ENCODE measurements at regions not wholly inside any gene's neighbourhood (a gene's known extent, or its start where the extent isn't known, plus 50 kb on each side); places are given as distances from the start of the nearest gene placed in this dataset.

GRCh38 chr16:65984296-65984695, 382.2 kb upstream of the CDH5 start:
- no peak for TF ChIP-seq CTCF (conservative IDR thresholded peaks at IDR 0.05; ENCODE audit: low read depth, low read length)
- H3K9ac ChIP-seq = no peak overlapping the region
- no peaks in the 10 kb centered on the region for H3K36me3 ChIP-seq (ENCODE audit: insufficient read depth)
- H3K27ac ChIP-seq = no peak overlapping the region
- H4K20me1 ChIP-seq (ENCODE audit: insufficient read depth) = no peaks in the 10 kb centered on the region
- no peaks in the 10 kb centered on the region for H3K79me2 ChIP-seq (ENCODE audit: insufficient read depth, low read depth)
- no peaks in the 10 kb centered on the region for H3K27me3 ChIP-seq (ENCODE audit: insufficient read depth, low read depth)
- H3K4me3 ChIP-seq (IDR thresholded peaks at IDR 0.05; ENCODE audit: insufficient read depth, low read depth, low read length) = no peak overlapping the region
- no peak overlapping the region for H2AFZ ChIP-seq (ENCODE audit: low read depth)
- no peaks in the 10 kb centered on the region for H3K4me1 ChIP-seq (ENCODE audit: low read depth, poor library complexity, severe bottlenecking)
- no peak overlapping the region for H3K4me2 ChIP-seq

GRCh38 chr16:65981057-65981456, 385.4 kb upstream of the CDH5 start:
- no peak for TF ChIP-seq CTCF (conservative IDR thresholded peaks at IDR 0.05; ENCODE audit: low read depth, low read length)
- Histone ChIP-seq H3K79me2 (ENCODE audit: insufficient read depth, low read depth) (no peaks in the 10 kb centered on the region), H3K27me3 (ENCODE audit: insufficient read depth, low read depth) (no peaks in the 10 kb centered on the region), H3K4me3 (IDR thresholded peaks at IDR 0.05; ENCODE audit: insufficient read depth, low read depth, low read length) (no peak overlapping the region), H4K20me1 (ENCODE audit: insufficient read depth) (no peaks in the 10 kb centered on the region), H3K4me1 (ENCODE audit: low read depth, poor library complexity, severe bottlenecking) (no peaks in the 10 kb centered on the region), H2AFZ (ENCODE audit: low read depth) (no peak overlapping the region), H3K9ac (no peak overlapping the region), H3K4me2 (no peak overlapping the region), H3K36me3 (ENCODE audit: insufficient read depth) (no peaks in the 10 kb centered on the region), H3K27ac (no peak overlapping the region)

GRCh38 chr16:65975049-65975708, 391.3 kb upstream of the CDH5 start:
- no peak overlapping the region for H3K27ac ChIP-seq
- no peaks in the 10 kb centered on the region for H3K27me3 ChIP-seq (ENCODE audit: insufficient read depth, low read depth)
- no peak overlapping the region for H3K4me2 ChIP-seq
- no peaks in the 10 kb centered on the region for H3K4me1 ChIP-seq (ENCODE audit: low read depth, poor library complexity, severe bottlenecking)
- no peak overlapping the region for H2AFZ ChIP-seq (ENCODE audit: low read depth)
- H3K36me3 ChIP-seq (ENCODE audit: insufficient read depth) = no peaks in the 10 kb centered on the region
- H3K4me3 ChIP-seq (IDR thresholded peaks at IDR 0.05; ENCODE audit: insufficient read depth, low read depth, low read length) = no peak overlapping the region
- H3K79me2 ChIP-seq (ENCODE audit: insufficient read depth, low read depth) = no peaks in the 10 kb centered on the region
- H3K9ac ChIP-seq = no peak overlapping the region
- no peaks in the 10 kb centered on the region for H4K20me1 ChIP-seq (ENCODE audit: insufficient read depth)
- no peak for TF ChIP-seq CTCF (conservative IDR thresholded peaks at IDR 0.05; ENCODE audit: low read depth, low read length)

GRCh38 chr16:65967376-65967775, 399.1 kb upstream of the CDH5 start:
- no peaks in the 10 kb centered on the region for H4K20me1 ChIP-seq (ENCODE audit: insufficient read depth)
- H2AFZ ChIP-seq (ENCODE audit: low read depth) = no peak overlapping the region
- H3K9ac ChIP-seq = no peak overlapping the region
- no peak overlapping the region for H3K4me2 ChIP-seq
- H3K27ac ChIP-seq = no peak overlapping the region
- H3K36me3 ChIP-seq (ENCODE audit: insufficient read depth) = no peaks in the 10 kb centered on the region
- TF ChIP-seq CTCF (conservative IDR thresholded peaks at IDR 0.05; ENCODE audit: low read depth, low read length) = no peak
- no peaks in the 10 kb centered on the region for H3K79me2 ChIP-seq (ENCODE audit: insufficient read depth, low read depth)
- H3K4me3 ChIP-seq (IDR thresholded peaks at IDR 0.05; ENCODE audit: insufficient read depth, low read depth, low read length) = no peak overlapping the region
- H3K4me1 ChIP-seq (ENCODE audit: low read depth, poor library complexity, severe bottlenecking) = no peaks in the 10 kb centered on the region
- no peaks in the 10 kb centered on the region for H3K27me3 ChIP-seq (ENCODE audit: insufficient read depth, low read depth)
